Ishikawa (cell line): ENCODE measurements at regions not wholly inside any gene's neighbourhood (a gene's known extent, or its start where the extent isn't known, plus 50 kb on each side); places are given as distances from the start of the nearest gene placed in this dataset.

Source experiments
- CEBPB ChIP-seq: IDR thresholded peaks from 2 replicates; pipeline ENCODE4 v1.6.1; 2012
- CREB1 ChIP-seq: IDR thresholded peaks from 2 replicates; pipeline ENCODE4 v1.6.1; 2012; ENCODE audit warnings: low read depth
- EGR1 ChIP-seq: IDR thresholded peaks from 2 replicates; pipeline ENCODE4 v1.6.1; 2012
- EP300 ChIP-seq: IDR thresholded peaks from 2 replicates; pipeline ENCODE4 v1.6.1; 2012; ENCODE audit warnings: borderline replicate concordance
- FOXM1 ChIP-seq: IDR thresholded peaks from 2 replicates; pipeline ENCODE4 v1.6.1; 2012; ENCODE audit warnings: low read depth, borderline replicate concordance
- MAX ChIP-seq: IDR thresholded peaks from 2 replicates; pipeline ENCODE4 v1.6.1; 2012
- NFIC ChIP-seq: IDR thresholded peaks from 2 replicates; pipeline ENCODE4 v1.6.1; 2012
- RAD21 ChIP-seq: IDR thresholded peaks from 2 replicates; pipeline ENCODE4 v1.6.1; 2012; ENCODE audit warnings: low read depth
- REST ChIP-seq: IDR thresholded peaks from 2 replicates; pipeline ENCODE4 v1.6.1; 2012; ENCODE audit warnings: low read depth, mild to moderate bottlenecking
- TAF1 ChIP-seq: IDR thresholded peaks from 2 replicates; pipeline ENCODE4 v1.6.1; 2012; ENCODE audit warnings: low read depth, mild to moderate bottlenecking
- TCF12 ChIP-seq: IDR thresholded peaks from 2 replicates; pipeline ENCODE4 v1.6.1; 2012; ENCODE audit warnings: low read depth
- TEAD4 ChIP-seq: IDR thresholded peaks from 2 replicates; pipeline ENCODE4 v1.6.1; 2012
- USF1 ChIP-seq: IDR thresholded peaks from 2 replicates; pipeline ENCODE4 v1.6.1; 2012
- YY1 ChIP-seq: IDR thresholded peaks from 2 replicates; pipeline ENCODE4 v1.6.1; 2012; ENCODE audit warnings: low read depth
- ZBTB7A ChIP-seq: IDR thresholded peaks from 2 replicates; pipeline ENCODE4 v1.6.1; 2012; ENCODE audit warnings: low read depth

- TF ChIP-seq FOXM1 (no peak), USF1 (no peak), TAF1 (no peak), TEAD4 (no peak)
Observed at GRCh38 chr12:33628087-33628486, 188.5 kb upstream of the SYT10 start.

GRCh38 chr12:33634544-33634943 lies 194.9 kb upstream of the SYT10 start:
- no peak for TF ChIP-seq EGR1
- no peak for TF ChIP-seq EP300
- no peak for TF ChIP-seq USF1
- no peak for TF ChIP-seq REST
- TF ChIP-seq CEBPB: no peak
- TF ChIP-seq FOXM1: no peak
- no peak for TF ChIP-seq RAD21
- no peak for TF ChIP-seq NFIC
- no peak for TF ChIP-seq MAX
- TF ChIP-seq ZBTB7A: no peak
- TF ChIP-seq TEAD4: no peak
- no peak for TF ChIP-seq TCF12

- TF ChIP-seq FOXM1: no peak
- TF ChIP-seq REST: no peak
- no peak for TF ChIP-seq TAF1
- TF ChIP-seq USF1: no peak
- no peak for TF ChIP-seq NFIC
- TF ChIP-seq ZBTB7A: no peak
- no peak for TF ChIP-seq TCF12
- no peak for TF ChIP-seq YY1
- no peak for TF ChIP-seq TEAD4
- no peak for TF ChIP-seq MAX
- TF ChIP-seq EGR1: no peak
- TF ChIP-seq CREB1: no peak
- TF ChIP-seq EP300: no peak
- TF ChIP-seq CEBPB: no peak
- TF ChIP-seq RAD21: no peak
Observed at GRCh38 chr12:33639975-33640374, 200.4 kb upstream of the SYT10 start.

GRCh38 chr12:33649992-33650391 lies 210.4 kb upstream of the SYT10 start:
- TF ChIP-seq MAX (no peak), REST (no peak), TAF1 (no peak), EGR1 (no peak), TCF12 (no peak), CREB1 (no peak), USF1 (no peak), NFIC (no peak), FOXM1 (no peak)
